ENCODE measurements at regions not wholly inside any gene's neighbourhood (a gene's known extent, or its start where the extent isn't known, plus 50 kb on each side); places are given as distances from the start of the nearest gene placed in this dataset.
"Not testable (repeated sequence)": the region's sequence is repeated elsewhere in the genome, so short reads cannot be mapped to it uniquely, and the experiment has no call there.

- TF ChIP-seq CTCF, POLR2A (IDR thresholded peaks at IDR 0.05): not testable (repeated sequence)
Observed at GRCh38 chr2:83790467-83790866, 668.6 kb downstream of the SUCLG1 start.

Measured in body of pancreas (tissue), 4 donors.